H9 (cell line): ENCODE measurements at regions not wholly inside any gene's neighbourhood (a gene's known extent, or its start where the extent isn't known, plus 50 kb on each side); places are given as distances from the start of the nearest gene placed in this dataset.

Experiments used
- DNase-seq: peaks from one replicate; pipeline ENCODE4 v3.0.0-alpha.2; 2017
- H2AFZ ChIP-seq: one replicate; pipeline ENCODE4 v1.6.1; 2013; ENCODE audit warnings: mild to moderate bottlenecking, low read length, control low read depth, moderate library complexity
- H2AK5ac ChIP-seq: 2 replicates; pipeline ENCODE4 v1.6.1; 2013; ENCODE audit warnings: low read length, control low read depth, mixed read lengths; ENCODE audit not compliant: insufficient read length
- H2BK120ac ChIP-seq: one replicate; pipeline ENCODE4 v1.6.1; 2013; ENCODE audit warnings: low read depth, mild to moderate bottlenecking, low read length, control low read depth, inconsistent platforms; ENCODE audit not compliant: poor library complexity, severe bottlenecking
- H2BK12ac ChIP-seq: 2 replicates; pipeline ENCODE4 v1.6.1; 2013; ENCODE audit warnings: low read length, control low read depth, mixed read lengths, low read depth; ENCODE audit not compliant: insufficient read length
- H2BK15ac ChIP-seq: 2 replicates; pipeline ENCODE4 v1.6.1; 2013; ENCODE audit warnings: low read depth, low read length, control low read depth
- H2BK20ac ChIP-seq: one replicate; pipeline ENCODE4 v1.6.1; 2013; ENCODE audit warnings: low read depth, mild to moderate bottlenecking, low read length, control low read depth, inconsistent platforms; ENCODE audit not compliant: poor library complexity, severe bottlenecking
- H2BK5ac ChIP-seq: 2 replicates; pipeline ENCODE4 v1.6.1; 2013; ENCODE audit warnings: low read length, control low read depth, mixed read lengths; ENCODE audit not compliant: insufficient read length
- H3K14ac ChIP-seq: 2 replicates; pipeline ENCODE4 v1.6.1; 2013; ENCODE audit warnings: low read length, control low read depth; ENCODE audit not compliant: insufficient read depth
- H3K18ac ChIP-seq: 2 replicates; pipeline ENCODE4 v1.6.1; 2013; ENCODE audit warnings: low read depth, mild to moderate bottlenecking, mixed read lengths, low read length, control low read depth; ENCODE audit not compliant: insufficient read length
- H3K23ac ChIP-seq: 2 replicates; pipeline ENCODE4 v1.6.1; 2013; ENCODE audit warnings: low read length, control low read depth, mixed read lengths, low read depth; ENCODE audit not compliant: insufficient read length
- H3K23me2 ChIP-seq: 2 replicates; pipeline ENCODE4 v1.6.1; 2013; ENCODE audit warnings: low read depth, mild to moderate bottlenecking, mixed read lengths, low read length, control low read depth; ENCODE audit not compliant: insufficient read length, poor library complexity, severe bottlenecking
- H3K27ac ChIP-seq: 2 replicates; pipeline ENCODE4 v1.5.1; 2013; ENCODE audit warnings: low read length, control low read depth, mixed read lengths, low read depth; ENCODE audit not compliant: insufficient read length
- H3K27me3 ChIP-seq: 2 replicates; pipeline ENCODE4 v1.6.1; 2013; ENCODE audit warnings: low read length, control low read depth, inconsistent platforms; ENCODE audit not compliant: insufficient read depth
- H3K4ac ChIP-seq: 2 replicates; pipeline ENCODE4 v1.6.1; 2013; ENCODE audit warnings: low read depth, mild to moderate bottlenecking, control low read depth, inconsistent platforms, low read length, moderate library complexity
- H3K4me1 ChIP-seq: 2 replicates; pipeline ENCODE4 v1.6.1; 2013; ENCODE audit warnings: low read length, control low read depth, inconsistent platforms; ENCODE audit not compliant: insufficient read depth
- H3K4me2 ChIP-seq: 2 replicates; pipeline ENCODE4 v1.6.1; 2013; ENCODE audit warnings: low read length, control low read depth, mixed read lengths; ENCODE audit not compliant: insufficient read length, insufficient read depth
- H3K56ac ChIP-seq: 2 replicates; pipeline ENCODE4 v1.6.1; 2013; ENCODE audit warnings: low read depth, mild to moderate bottlenecking, mixed read lengths, low read length, control low read depth; ENCODE audit not compliant: insufficient read length
- H3K79me1 ChIP-seq: 2 replicates; pipeline ENCODE4 v1.6.1; 2013; ENCODE audit warnings: low read depth, mild to moderate bottlenecking, moderate library complexity, low read length, control low read depth, inconsistent platforms; ENCODE audit not compliant: insufficient read depth, poor library complexity, severe bottlenecking
- H3K79me2 ChIP-seq: 2 replicates; pipeline ENCODE4 v1.6.1; 2013; ENCODE audit warnings: low read length, control low read depth, inconsistent platforms; ENCODE audit not compliant: insufficient read depth
- H3K9ac ChIP-seq: 2 replicates; pipeline ENCODE4 v1.6.1; 2013; ENCODE audit warnings: low read length, control low read depth, mixed read lengths; ENCODE audit not compliant: insufficient read length; ENCODE audit errors: extremely low read depth
- H3K9me3 ChIP-seq: one replicate; pipeline ENCODE4 v1.6.1; 2013; ENCODE audit warnings: low read depth, low read length, inconsistent platforms; ENCODE audit not compliant: control insufficient read depth
- H3T11ph ChIP-seq: one replicate; pipeline ENCODE4 v1.6.1; 2013; ENCODE audit warnings: mild to moderate bottlenecking, low read length, control low read depth, inconsistent platforms
- H4K20me1 ChIP-seq: one replicate; pipeline ENCODE4 v1.6.1; 2013; ENCODE audit not compliant: control insufficient read depth, insufficient read length, insufficient read depth
- H4K5ac ChIP-seq: 2 replicates; pipeline ENCODE4 v1.6.1; 2013; ENCODE audit warnings: low read depth, mild to moderate bottlenecking, mixed read lengths, low read length, control low read depth; ENCODE audit not compliant: insufficient read length
- H4K8ac ChIP-seq: replicated peaks from 2 replicates; pipeline ENCODE4 v1.6.1; 2013; ENCODE audit warnings: low read length, control low read depth, mixed read lengths, low read depth; ENCODE audit not compliant: insufficient read length
- H4K91ac ChIP-seq: 2 replicates; pipeline ENCODE4 v1.6.1; 2013; ENCODE audit warnings: low read depth, mild to moderate bottlenecking, moderate library complexity, mixed read lengths, low read length, control low read depth; ENCODE audit not compliant: insufficient read length
- H3K27ac Mint-ChIP-seq, 3 experiments: 2 replicates in 2 of 3; 3 replicates in 1 of 3; pipeline ENCODE4 v1.8.0; 2020 to 2021; ENCODE audit warnings: mixed read lengths in 3 of 3, mild to moderate bottlenecking in 1 of 3, moderate library complexity in 1 of 3
- H3K27me3 Mint-ChIP-seq: 2 replicates; pipeline ENCODE4 v1.8.0; 2021; ENCODE audit warnings: low read depth, mild to moderate bottlenecking, moderate library complexity, mixed read lengths
- H3K36me3 Mint-ChIP-seq, 3 experiments: 2 replicates in 2 of 3; 3 replicates in 1 of 3; pipeline ENCODE4 v1.8.0; 2020 to 2021; ENCODE audit warnings: low read depth in 3 of 3, mixed read lengths in 3 of 3; ENCODE audit not compliant: insufficient read depth in 1 of 3
- H3K4me1 Mint-ChIP-seq, 2 experiments: 2 replicates each; pipeline ENCODE4 v1.8.0; 2020; ENCODE audit warnings: mixed read lengths in 2 of 2
- H3K4me3 Mint-ChIP-seq, 2 experiments: 2 replicates in 1 of 2; 3 replicates in 1 of 2; pipeline ENCODE4 v1.8.0; 2020 to 2021; ENCODE audit warnings: mild to moderate bottlenecking in 2 of 2, mixed read lengths in 2 of 2, moderate library complexity in 1 of 2
- H3K9me3 Mint-ChIP-seq, 2 experiments: 2 replicates in 1 of 2; 3 replicates in 1 of 2; pipeline ENCODE4 v1.8.0; 2020; ENCODE audit warnings: mild to moderate bottlenecking in 2 of 2, mixed read lengths in 2 of 2, moderate library complexity in 1 of 2
- WGBS: extraction: QIAGEN DNeasy Blood & Tissue Kit; methylation state at CpG from one replicate; pipeline ENCODE4 v1.1.7; 2013; ENCODE audit warnings: missing lambda C conversion rate, low lambda C conversion rate, mixed read lengths; ENCODE audit not compliant: insufficient read length; ENCODE audit errors: extremely low coverage; 5-methylcytosine and 5-hydroxymethylcytosine counted together
- TF ChIP-seq, protein P1 (sequence below): fragments of 200-600 bp; sonication (generic); conservative IDR thresholded peaks from 3 replicates; pipeline ENCODE4 v1.8.0; 2021; ENCODE audit warnings: antibody characterized with exemption, mild to moderate bottlenecking

DNA sequence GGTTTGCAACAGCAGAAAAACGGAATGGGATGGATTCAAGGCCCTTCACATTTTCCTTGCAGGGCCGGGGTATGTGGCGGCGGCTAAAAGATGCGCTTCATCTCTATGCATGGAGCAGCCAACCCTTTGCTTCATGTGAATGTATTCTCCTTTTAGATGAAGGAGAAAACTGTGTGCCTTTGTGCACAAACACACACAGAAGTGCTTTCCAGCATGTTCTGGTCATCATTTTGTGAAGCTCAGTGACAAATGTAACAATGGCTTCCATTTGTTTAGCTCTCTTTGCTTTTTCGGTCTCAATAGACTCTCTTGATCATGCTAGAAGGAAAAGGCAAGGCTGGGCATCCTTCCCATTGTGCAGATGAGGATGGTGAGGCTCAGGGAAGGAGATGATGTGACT, 161.7 kb upstream of the MKI67 start:
- no peaks in the 10 kb centered on the region for H3K79me1 ChIP-seq
- H4K20me1 ChIP-seq = no peaks in the 10 kb centered on the region
- H4K8ac ChIP-seq = no peak overlapping the region
- peaks cover 5 to 6% of the 10 kb centered on the region in 2 experiments for H3K4me1 Mint-ChIP-seq
- H4K91ac ChIP-seq = no peak overlapping the region
- peaks cover 74% of the 10 kb centered on the region for H3K27me3 Mint-ChIP-seq
- H3K14ac ChIP-seq = no peak overlapping the region
- no peak overlapping the region for H3K4ac ChIP-seq
- no peaks in the 10 kb centered on the region for H3K23me2 ChIP-seq
- H3K4me3 Mint-ChIP-seq = no peak overlapping the region
- H2BK120ac ChIP-seq = no peak overlapping the region
- H2BK5ac ChIP-seq = no peak overlapping the region
- H3K18ac ChIP-seq = no peak overlapping the region
- H2BK15ac ChIP-seq = no peak overlapping the region
- no peak for DNase-seq
- H3T11ph ChIP-seq = no peak overlapping the region
- WGBS = no CpG with 5 or more reads among the region's 6 CpGs
- no peak overlapping the region for H3K56ac ChIP-seq
- H2BK12ac ChIP-seq = no peak overlapping the region
- no peak overlapping the region for H4K5ac ChIP-seq
- no peak overlapping the region for H3K4me2 ChIP-seq
- no peak overlapping the region for H3K27ac Mint-ChIP-seq
- no peak overlapping the region for H3K23ac ChIP-seq
- H3K9me3 Mint-ChIP-seq = peaks cover 17 to 19% of the 10 kb centered on the region in 2 experiments
- H3K4me1 ChIP-seq = no peaks in the 10 kb centered on the region
- peaks cover 17% of the 10 kb centered on the region; the same call in 1 of the 2 replicates for H3K27me3 ChIP-seq
- peaks cover 10% of the 10 kb centered on the region for H3K9me3 ChIP-seq
- no peak overlapping the region for H2BK20ac ChIP-seq
- no peak overlapping the region for H3K27ac ChIP-seq
- H2AFZ ChIP-seq = no peak overlapping the region
- TF ChIP-seq, protein P1, sequence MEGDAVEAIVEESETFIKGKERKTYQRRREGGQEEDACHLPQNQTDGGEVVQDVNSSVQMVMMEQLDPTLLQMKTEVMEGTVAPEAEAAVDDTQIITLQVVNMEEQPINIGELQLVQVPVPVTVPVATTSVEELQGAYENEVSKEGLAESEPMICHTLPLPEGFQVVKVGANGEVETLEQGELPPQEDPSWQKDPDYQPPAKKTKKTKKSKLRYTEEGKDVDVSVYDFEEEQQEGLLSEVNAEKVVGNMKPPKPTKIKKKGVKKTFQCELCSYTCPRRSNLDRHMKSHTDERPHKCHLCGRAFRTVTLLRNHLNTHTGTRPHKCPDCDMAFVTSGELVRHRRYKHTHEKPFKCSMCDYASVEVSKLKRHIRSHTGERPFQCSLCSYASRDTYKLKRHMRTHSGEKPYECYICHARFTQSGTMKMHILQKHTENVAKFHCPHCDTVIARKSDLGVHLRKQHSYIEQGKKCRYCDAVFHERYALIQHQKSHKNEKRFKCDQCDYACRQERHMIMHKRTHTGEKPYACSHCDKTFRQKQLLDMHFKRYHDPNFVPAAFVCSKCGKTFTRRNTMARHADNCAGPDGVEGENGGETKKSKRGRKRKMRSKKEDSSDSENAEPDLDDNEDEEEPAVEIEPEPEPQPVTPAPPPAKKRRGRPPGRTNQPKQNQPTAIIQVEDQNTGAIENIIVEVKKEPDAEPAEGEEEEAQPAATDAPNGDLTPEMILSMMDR = no peak
- peaks cover 7 to 18% (median 8%) of the 10 kb centered on the region in 3 experiments for H3K36me3 Mint-ChIP-seq
- no peak overlapping the region for H2AK5ac ChIP-seq
- H3K79me2 ChIP-seq = no peaks in the 10 kb centered on the region
- no peak overlapping the region for H3K9ac ChIP-seq
